ENCODE measurements at regions not wholly inside any gene's neighbourhood (a gene's known extent, or its start where the extent isn't known, plus 50 kb on each side); places are given as distances from the start of the nearest gene placed in this dataset.

- TF ChIP-seq CTCF (IDR thresholded peaks at IDR 0.05 in 8 of 11, conservative IDR thresholded peaks at IDR 0.05 in 3 of 11) (no peak), POLR2A (IDR thresholded peaks at IDR 0.05) (no peak)
These were observed 219.6 kb downstream of the GRXCR1 start for GRCh38 chr4:43112139-43112538.
